ENCODE measurements at regions not wholly inside any gene's neighbourhood (a gene's known extent, or its start where the extent isn't known, plus 50 kb on each side); places are given as distances from the start of the nearest gene placed in this dataset.
A peak's percentile ranks its signal among the peaks of the same experiment; 100 is the strongest.

GRCh38 chr5:82800826-82801225 lies 276.4 kb downstream of the TMEM167A start:
- no peak for DNase-seq

GRCh38 chr5:82799361-82800077 lies 277.7 kb downstream of the TMEM167A start:
- DNase-seq, result no peak

- no peak for DNase-seq
Measured at GRCh38 chr5:82798676-82799075, 278.5 kb downstream of the TMEM167A start.

GRCh38 chr5:82796643-82797416 lies 280.4 kb downstream of the TMEM167A start:
- no peak for DNase-seq

- no peak for DNase-seq
Measured at GRCh38 chr5:82794876-82795275, 282.3 kb downstream of the TMEM167A start.

- DNase-seq, result peak; percentile 44
Measured at GRCh38 chr5:82793808-82794419, 283.3 kb downstream of the TMEM167A start.

- DNase-seq, result no peak
Measured at GRCh38 chr5:82792096-82792495, 285.1 kb downstream of the TMEM167A start.

GRCh38 chr5:82789095-82789494 lies 288.1 kb downstream of the TMEM167A start:
- no peak for DNase-seq

GRCh38 chr5:82786748-82787147 lies 290.4 kb downstream of the TMEM167A start:
- no peak for DNase-seq

- no peak for DNase-seq
Measured at GRCh38 chr5:82785882-82786509, 291.2 kb downstream of the TMEM167A start.

GRCh38 chr5:82785456-82785855 lies 291.7 kb downstream of the TMEM167A start:
- DNase-seq, result no peak

GRCh38 chr5:82784521-82784920 lies 292.7 kb downstream of the TMEM167A start:
- DNase-seq, result no peak

GRCh38 chr5:82777106-82777505 lies 300.1 kb downstream of the TMEM167A start:
- DNase-seq, result no peak

GRCh38 chr5:82772281-82772680 lies 304.9 kb downstream of the TMEM167A start:
- no peak for DNase-seq

GRCh38 chr5:82766206-82766605 lies 311.0 kb downstream of the TMEM167A start:
- no peak for DNase-seq

GRCh38 chr5:82765765-82766164 lies 311.4 kb downstream of the TMEM167A start:
- no peak for DNase-seq

- DNase-seq, result no peak
Measured at GRCh38 chr5:82760856-82761255, 316.3 kb downstream of the TMEM167A start.

- no peak for DNase-seq
Measured at GRCh38 chr5:82758881-82759280, 318.3 kb downstream of the TMEM167A start.

GRCh38 chr5:82754759-82755158 lies 322.4 kb downstream of the TMEM167A start:
- DNase-seq, result no peak

GRCh38 chr5:82754036-82754746 lies 323.0 kb downstream of the TMEM167A start:
- no peak for DNase-seq

- no peak for DNase-seq
Measured at GRCh38 chr5:82753374-82753773, 323.8 kb downstream of the TMEM167A start.

- no peak for DNase-seq
Measured at GRCh38 chr5:82749461-82749820, 327.8 kb downstream of the TMEM167A start.

Measured in CD4-positive, alpha-beta T cell treated with Interleukin-6 for 4 hours (primary cell).